GM12865 (cell line): ENCODE measurements at regions not wholly inside any gene's neighbourhood (a gene's known extent, or its start where the extent isn't known, plus 50 kb on each side); places are given as distances from the start of the nearest gene placed in this dataset.
"Not testable (repeated sequence)": the region's sequence is repeated elsewhere in the genome, so short reads cannot be mapped to it uniquely, and the experiment has no call there.

Experiments used
- DNase-seq: peaks from one replicate; pipeline ENCODE4 v3.0.0; 2010; ENCODE audit warnings: low read depth
- H3K4me3 ChIP-seq: 2 replicates; pipeline ENCODE4 v1.5.1; 2011; ENCODE audit warnings: mild to moderate bottlenecking, low read depth, low read length, control low read depth
- TF ChIP-seq, protein P1 (sequence below): IDR thresholded peaks from 2 replicates; pipeline ENCODE4 v1.5.1; 2011; ENCODE audit warnings: low read length, control low read depth, low read depth, inconsistent platforms; ENCODE audit not compliant: insufficient read depth; ENCODE audit errors: missing control alignments

DNA sequence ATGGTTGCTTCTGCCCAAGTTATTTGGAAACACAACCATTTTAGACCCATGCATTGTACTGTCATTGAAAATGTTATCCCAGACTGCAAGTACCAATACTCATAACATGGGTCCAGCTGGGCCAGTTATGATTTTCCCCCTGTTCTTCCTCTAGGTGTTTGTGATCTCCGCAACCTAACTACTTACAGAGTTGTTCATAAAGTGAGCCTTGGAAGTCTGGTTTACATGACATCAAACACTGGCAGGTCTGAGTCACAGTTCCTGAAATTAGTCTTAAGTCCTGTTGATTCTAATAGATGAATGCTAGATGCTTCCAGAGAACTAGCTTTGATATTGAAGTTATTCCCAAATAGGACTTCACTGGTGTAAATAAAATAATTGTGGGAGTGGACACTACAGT, 487.0 kb downstream of the MED13L start:
- H3K4me3 ChIP-seq = no peak overlapping the region
- TF ChIP-seq, protein P1, sequence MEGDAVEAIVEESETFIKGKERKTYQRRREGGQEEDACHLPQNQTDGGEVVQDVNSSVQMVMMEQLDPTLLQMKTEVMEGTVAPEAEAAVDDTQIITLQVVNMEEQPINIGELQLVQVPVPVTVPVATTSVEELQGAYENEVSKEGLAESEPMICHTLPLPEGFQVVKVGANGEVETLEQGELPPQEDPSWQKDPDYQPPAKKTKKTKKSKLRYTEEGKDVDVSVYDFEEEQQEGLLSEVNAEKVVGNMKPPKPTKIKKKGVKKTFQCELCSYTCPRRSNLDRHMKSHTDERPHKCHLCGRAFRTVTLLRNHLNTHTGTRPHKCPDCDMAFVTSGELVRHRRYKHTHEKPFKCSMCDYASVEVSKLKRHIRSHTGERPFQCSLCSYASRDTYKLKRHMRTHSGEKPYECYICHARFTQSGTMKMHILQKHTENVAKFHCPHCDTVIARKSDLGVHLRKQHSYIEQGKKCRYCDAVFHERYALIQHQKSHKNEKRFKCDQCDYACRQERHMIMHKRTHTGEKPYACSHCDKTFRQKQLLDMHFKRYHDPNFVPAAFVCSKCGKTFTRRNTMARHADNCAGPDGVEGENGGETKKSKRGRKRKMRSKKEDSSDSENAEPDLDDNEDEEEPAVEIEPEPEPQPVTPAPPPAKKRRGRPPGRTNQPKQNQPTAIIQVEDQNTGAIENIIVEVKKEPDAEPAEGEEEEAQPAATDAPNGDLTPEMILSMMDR = no peak
- no peak for DNase-seq

DNA sequence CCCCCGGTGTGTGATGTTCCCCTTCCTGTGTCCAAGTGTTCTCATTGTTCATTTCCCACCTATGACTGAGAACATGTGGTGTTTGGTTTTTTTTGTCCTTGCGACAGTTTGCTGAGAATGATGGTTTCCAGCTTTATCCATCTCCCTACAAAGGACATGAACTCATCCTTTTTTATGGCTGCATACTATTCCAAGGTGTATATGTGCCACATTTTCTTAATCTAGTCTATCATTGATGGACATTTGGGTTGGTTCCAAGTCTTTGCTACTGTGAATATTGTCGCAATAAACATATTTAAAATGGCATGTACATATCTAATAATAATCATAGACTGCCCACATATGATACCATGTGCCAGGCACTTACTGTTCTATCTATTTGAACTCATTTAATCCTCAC, 491.0 kb downstream of the MED13L start:
- not testable (repeated sequence) for DNase-seq, H3K4me3 ChIP-seq

DNA sequence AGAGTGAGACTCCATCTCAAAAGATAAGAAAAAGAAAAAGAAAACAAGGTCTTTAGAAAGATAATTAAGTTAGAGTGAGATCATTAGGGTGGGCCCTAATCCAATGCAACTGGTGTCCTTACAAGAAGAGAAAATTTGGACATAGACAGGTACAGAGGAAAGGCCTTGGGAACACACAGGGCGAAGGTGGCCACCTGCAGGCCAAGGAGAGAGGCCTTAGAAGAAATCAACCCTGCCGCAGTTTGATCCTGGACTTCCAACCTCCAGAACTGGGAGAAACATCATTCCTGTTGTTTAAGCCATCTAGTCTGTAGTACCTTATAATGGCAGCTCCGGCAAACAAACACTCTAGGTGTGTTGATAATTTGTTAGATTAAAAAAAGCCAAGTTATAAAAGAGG, 491.9 kb downstream of the MED13L start:
- TF ChIP-seq, protein P1 = no peak
- no peak for DNase-seq
- no peak overlapping the region for H3K4me3 ChIP-seq

DNA sequence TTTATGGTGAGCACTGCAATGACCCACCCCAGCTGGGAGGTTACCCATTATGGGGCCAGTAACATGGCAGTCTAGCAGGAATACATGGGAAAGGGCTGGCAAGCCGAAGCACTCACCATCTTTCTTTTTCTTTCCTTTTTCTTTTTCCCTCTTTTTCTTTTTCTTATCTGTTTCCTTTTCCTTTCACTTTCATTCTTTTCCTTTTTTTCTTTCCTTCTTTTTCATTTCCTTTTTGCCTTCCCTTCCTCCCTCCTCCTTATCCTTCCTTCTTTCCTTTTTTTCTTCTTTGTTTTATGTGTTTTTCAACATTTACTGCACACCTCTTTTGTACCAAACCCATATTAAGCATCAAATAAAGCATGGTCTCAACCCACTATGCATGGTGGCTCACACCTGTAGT, 501.1 kb downstream of the MED13L start:
- TF ChIP-seq, protein P1 = no peak
- no peak overlapping the region for H3K4me3 ChIP-seq
- no peak for DNase-seq

DNA sequence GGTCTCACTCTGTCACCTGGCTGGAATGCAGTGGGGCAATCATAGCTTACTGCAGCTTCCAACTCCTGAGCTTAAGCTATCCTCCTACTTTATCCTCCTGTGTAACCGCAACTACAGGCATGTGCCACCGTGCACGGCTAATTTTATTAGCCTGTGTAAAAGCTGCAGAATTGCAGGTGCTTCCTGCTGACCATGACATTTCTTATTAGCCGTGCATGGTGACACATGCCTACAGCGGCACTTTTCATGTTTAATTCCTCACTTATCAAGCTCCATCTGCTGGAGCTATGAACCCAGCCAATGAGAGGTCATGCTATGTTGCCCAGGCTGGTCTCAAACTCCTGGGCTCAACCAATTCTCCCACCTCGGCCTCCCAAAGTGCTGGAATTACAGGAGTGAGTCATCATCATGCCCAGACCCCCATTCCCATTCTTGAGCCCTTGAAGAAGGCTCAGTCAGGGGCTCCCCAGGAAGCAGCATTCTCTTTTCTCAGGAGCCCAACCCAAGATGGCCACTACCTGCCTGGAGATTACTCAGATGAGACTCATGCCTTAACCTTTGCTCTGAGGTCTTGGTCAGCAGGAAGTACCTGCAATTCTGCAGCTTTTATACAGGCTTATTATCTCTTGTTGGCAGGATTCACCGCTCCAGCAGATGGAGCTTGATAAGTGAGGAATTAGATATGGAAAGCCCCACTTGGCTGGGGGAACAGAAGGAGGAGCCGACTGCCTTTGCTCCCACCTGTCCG, 503.2 kb downstream of the MED13L start:
- no peak overlapping the region for H3K4me3 ChIP-seq
- TF ChIP-seq, protein P1 = no peak
- DNase-seq = no peak

DNA sequence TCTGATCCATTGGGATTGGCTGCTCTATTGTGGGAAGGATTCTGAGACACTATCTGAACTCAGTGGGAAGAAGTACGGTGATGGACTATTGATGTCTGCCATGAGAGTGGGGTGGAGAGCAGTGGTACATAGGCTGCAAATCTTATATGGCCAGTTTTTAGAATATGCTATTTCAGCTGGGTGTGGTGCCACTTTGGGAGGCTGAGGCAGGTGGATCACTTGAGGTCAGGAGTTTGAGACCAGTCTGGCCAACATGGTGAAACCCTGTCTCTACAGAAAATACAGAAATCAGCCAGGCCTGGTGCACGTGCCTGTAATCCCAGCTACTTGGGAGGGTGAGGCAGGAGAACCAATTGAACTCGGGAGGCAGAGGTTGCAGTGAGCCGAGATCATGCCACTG, 505.9 kb downstream of the MED13L start:
- no peak for DNase-seq
- TF ChIP-seq, protein P1 = no peak
- H3K4me3 ChIP-seq = no peak overlapping the region

DNA sequence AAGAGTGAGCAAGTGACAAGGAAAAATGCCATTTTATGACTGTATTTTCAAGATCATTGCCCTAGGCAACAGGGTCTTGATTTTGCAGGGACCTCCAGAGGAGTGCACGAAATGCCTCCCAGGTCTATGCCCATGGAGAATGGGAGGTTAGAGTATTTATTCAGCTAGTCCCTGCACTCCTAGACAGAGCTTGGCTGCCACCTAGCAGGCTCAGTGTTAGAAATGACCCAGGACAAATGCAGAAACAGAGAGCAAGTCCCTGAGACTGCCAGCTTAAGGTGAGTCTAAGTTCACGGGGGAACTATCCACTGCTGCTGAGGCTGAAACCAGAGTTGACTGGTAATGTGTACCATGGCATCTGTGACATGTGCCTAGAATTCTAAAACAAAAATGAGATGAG, 506.4 kb downstream of the MED13L start:
- DNase-seq = no peak
- TF ChIP-seq, protein P1 = no peak
- H3K4me3 ChIP-seq = no peak overlapping the region

DNA sequence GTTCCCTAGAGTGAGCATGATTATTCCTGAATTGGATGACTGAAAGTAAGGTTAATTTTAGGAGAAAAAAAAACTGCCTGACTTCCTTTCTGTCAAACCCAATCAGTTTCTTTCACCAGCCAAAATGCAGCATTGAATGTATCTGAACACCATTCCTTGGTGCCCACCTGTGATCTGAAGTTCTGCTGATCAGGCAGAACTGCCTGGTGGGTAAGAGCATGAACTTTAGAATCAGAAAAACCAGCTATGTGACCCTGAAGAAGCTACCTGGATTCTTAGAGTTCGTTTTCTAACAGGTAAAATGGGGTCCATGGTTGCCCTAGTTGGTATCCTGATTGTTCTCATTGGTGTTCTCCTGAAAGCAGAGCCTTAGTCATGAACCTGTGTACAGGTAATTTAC, 506.9 kb downstream of the MED13L start:
- H3K4me3 ChIP-seq = no peak overlapping the region
- DNase-seq = no peak
- TF ChIP-seq, protein P1 = no peak
